Small intestine (tissue), 7 donors: ENCODE measurements at regions not wholly inside any gene's neighbourhood (a gene's known extent, or its start where the extent isn't known, plus 50 kb on each side); places are given as distances from the start of the nearest gene placed in this dataset.
"Not testable (repeated sequence)": the region's sequence is repeated elsewhere in the genome, so short reads cannot be mapped to it uniquely, and the experiment has no call there.

Experiments
- DNase-seq, 2 donors: peaks; one replicate each; pipeline versions ENCODE4 v3.0.0 to v3.0.0-alpha.2; 2013
- FAIRE-seq: peaks from 2 replicates; lab custom pipeline; 2012; peaks lifted over from hg19 to GRCh38; lab: Jason Lieb, UNC
- H3K27ac ChIP-seq, 3 donors: one replicate each; pipeline ENCODE4 v1.5.1; 2013; ENCODE audit warnings: low read length in 2 of 3, mild to moderate bottlenecking in 2 of 3, control low read depth in 1 of 3, inconsistent platforms in 1 of 3, low read depth in 1 of 3, moderate library complexity in 1 of 3
- H3K27me3 ChIP-seq, 3 donors: one replicate each; pipeline ENCODE4 v1.6.1; 2013; ENCODE audit warnings: low read length in 3 of 3, inconsistent platforms in 1 of 3; ENCODE audit not compliant: control insufficient read depth in 3 of 3, insufficient read depth in 3 of 3
- H3K36me3 ChIP-seq, 3 donors: one replicate each; pipeline ENCODE4 v1.6.1; 2013; ENCODE audit warnings: low read length in 3 of 3, inconsistent platforms in 1 of 3, low read depth in 1 of 3, mild to moderate bottlenecking in 1 of 3, moderate library complexity in 1 of 3; ENCODE audit not compliant: control insufficient read depth in 3 of 3, insufficient read depth in 2 of 3
- H3K4me1 ChIP-seq, 3 donors: one replicate each; pipeline ENCODE4 v1.6.1; 2013; ENCODE audit warnings: low read length in 2 of 3, inconsistent platforms in 1 of 3, low read depth in 1 of 3, mild to moderate bottlenecking in 1 of 3, moderate library complexity in 1 of 3; ENCODE audit not compliant: control insufficient read depth in 3 of 3, insufficient read depth in 2 of 3
- H3K4me3 ChIP-seq, 3 donors: one replicate each; pipeline ENCODE4 v1.5.1; 2013; ENCODE audit warnings: low read length in 3 of 3, control low read depth in 1 of 3, inconsistent platforms in 1 of 3, low read depth in 1 of 3, mild to moderate bottlenecking in 1 of 3, moderate library complexity in 1 of 3
- H3K9me3 ChIP-seq, 2 donors: one replicate each; pipeline ENCODE4 v1.6.1; 2013; ENCODE audit warnings: low read depth in 1 of 2, low read length in 1 of 2; ENCODE audit not compliant: control insufficient read depth in 2 of 2, insufficient read depth in 1 of 2
- WGBS, 3 donors: extraction: QIAGEN DNeasy Blood & Tissue Kit; methylation state at CpG; one replicate each; pipeline ENCODE4 v1.1.7; 2013; 5-methylcytosine and 5-hydroxymethylcytosine counted together
- donor health status: healthy with polysubstance abuse.
- donor health status: control.
- donor health status: control.
- donor health status: Bipolar disorder and iron deficiency.
- donor health status: healthy.

DNA sequence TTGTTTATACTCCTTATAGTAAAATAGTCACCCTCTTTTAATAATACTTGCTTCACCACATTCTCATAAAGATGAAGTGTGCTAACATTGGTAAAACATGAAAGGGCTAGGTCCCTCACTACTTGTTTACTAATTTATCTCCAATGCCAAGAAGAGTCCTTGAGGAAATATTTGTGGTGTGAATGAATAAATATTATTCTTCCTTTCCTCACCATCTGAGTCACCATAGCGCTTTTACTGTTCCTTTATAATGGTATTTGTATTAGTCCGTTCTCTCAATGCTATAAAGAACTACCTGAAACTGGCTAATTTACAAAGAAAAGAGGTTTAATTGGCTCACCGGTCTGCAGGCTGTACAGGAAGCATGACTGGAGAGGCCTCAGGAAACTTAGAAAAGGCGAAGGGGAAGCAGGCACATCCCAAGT is 222.8 kb upstream of the ZRANB2 start:
- DNase-seq (no peak), FAIRE-seq (no peak)
- H3K27me3 ChIP-seq: no peaks in the 10 kb centered on the region
- H3K9me3 ChIP-seq: peaks cover 0 to 2% of the 10 kb centered on the region in 2 donors
- no peak overlapping the region for H3K27ac ChIP-seq
- H3K36me3 ChIP-seq: no peaks in the 10 kb centered on the region
- H3K4me3 ChIP-seq: no peak overlapping the region
- WGBS, 3 donors: 46 to 64% (median 48%) methylated on average over 4 of the region's 4 CpGs
- no peaks in the 10 kb centered on the region for H3K4me1 ChIP-seq

DNA sequence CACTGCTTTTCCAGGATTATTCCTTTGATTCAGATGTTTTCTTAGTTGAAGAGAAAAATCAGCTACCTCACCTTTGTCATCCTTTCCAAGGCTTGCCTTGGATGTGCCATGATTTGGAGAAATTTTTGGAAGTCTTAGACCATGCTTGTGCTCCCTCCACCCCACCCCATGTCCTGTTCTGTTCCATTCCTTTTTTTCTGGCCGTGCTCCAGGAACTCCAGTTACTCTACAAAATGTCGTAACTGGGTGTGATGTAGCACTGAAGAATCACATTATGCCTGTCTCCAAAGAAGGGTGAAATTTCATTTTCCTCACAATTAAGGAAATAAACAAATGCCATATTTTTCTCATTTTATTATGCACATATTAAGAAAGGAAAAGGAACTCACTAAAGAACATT is 217.8 kb upstream of the ZRANB2 start:
- no peaks in the 10 kb centered on the region for H3K27me3 ChIP-seq
- no peak overlapping the region for H3K4me3 ChIP-seq
- DNase-seq (no peak), FAIRE-seq (no peak)
- no peaks in the 10 kb centered on the region for H3K36me3 ChIP-seq
- H3K4me1 ChIP-seq: no peaks in the 10 kb centered on the region
- no peaks in the 10 kb centered on the region for H3K9me3 ChIP-seq
- no peak overlapping the region for H3K27ac ChIP-seq
- WGBS, 3 donors: 66 to 71% (median 69%) methylated on average over 2 of the region's 2 CpGs

DNA sequence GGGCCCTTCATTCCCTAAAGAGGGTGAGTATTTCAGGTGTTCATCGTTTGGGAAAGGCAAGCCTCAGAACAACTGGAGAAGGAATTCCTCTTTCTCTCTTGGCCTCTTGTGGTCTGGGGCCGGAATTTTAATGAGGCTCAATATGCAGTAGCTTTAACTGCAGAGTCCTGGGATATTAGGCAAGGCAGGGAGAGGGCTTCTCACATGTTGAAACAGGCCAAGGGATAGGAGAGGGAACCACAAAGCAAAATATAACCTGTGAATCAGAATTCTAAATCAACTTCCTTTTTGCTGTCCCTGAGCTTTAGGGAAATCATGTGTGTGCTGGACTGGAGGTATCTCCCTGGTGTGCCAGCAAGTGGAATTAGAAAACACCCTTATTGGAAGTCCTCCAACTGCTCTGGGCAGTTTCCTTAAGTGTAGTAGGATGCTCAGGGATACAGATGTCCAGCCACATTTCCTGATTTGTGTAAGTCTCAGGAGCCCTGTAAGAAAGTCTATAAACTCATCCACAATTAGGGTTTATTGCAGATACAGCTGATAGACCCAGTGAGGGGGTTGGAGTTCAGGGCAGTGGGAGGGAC is 215.8 kb upstream of the ZRANB2 start:
- no peaks in the 10 kb centered on the region for H3K27me3 ChIP-seq
- no peaks in the 10 kb centered on the region for H3K9me3 ChIP-seq
- H3K4me3 ChIP-seq: no peak overlapping the region
- no peak overlapping the region for H3K27ac ChIP-seq
- no peak for FAIRE-seq
- H3K4me1 ChIP-seq: no peaks in the 10 kb centered on the region
- no peaks in the 10 kb centered on the region for H3K36me3 ChIP-seq
- DNase-seq: no peak
- 65 to 69% (median 67%) methylated on average over 2 of the region's 2 CpGs for WGBS, 3 donors

DNA sequence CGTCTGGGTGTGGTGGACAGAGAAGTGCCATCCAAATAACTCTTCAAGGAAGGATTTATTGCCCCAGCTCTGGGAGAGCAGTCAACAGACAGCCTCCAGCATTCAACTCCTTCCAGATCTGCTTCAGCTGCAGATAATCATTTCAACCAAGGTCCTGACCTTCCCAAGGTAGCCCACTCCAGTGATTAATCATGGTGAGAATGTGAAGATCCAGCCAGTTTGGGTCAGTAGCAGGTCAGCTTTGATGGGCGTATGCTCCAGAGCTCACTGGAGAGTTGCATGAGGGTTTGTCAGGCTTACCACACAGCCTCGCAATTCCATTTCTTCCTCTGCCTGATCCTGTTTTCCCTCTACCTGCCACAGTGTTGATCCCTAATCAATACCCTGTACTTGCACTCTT is 214.5 kb upstream of the ZRANB2 start:
- 59 to 70% (median 63%) methylated on average over 3 of the region's 3 CpGs for WGBS, 3 donors
- no peaks in the 10 kb centered on the region for H3K36me3 ChIP-seq
- H3K4me3 ChIP-seq: no peak overlapping the region
- H3K27ac ChIP-seq: no peak overlapping the region
- FAIRE-seq: no peak
- H3K27me3 ChIP-seq: no peaks in the 10 kb centered on the region
- H3K4me1 ChIP-seq: no peaks in the 10 kb centered on the region
- no peak for DNase-seq
- H3K9me3 ChIP-seq: peaks cover 0 to 4% of the 10 kb centered on the region in 2 donors

DNA sequence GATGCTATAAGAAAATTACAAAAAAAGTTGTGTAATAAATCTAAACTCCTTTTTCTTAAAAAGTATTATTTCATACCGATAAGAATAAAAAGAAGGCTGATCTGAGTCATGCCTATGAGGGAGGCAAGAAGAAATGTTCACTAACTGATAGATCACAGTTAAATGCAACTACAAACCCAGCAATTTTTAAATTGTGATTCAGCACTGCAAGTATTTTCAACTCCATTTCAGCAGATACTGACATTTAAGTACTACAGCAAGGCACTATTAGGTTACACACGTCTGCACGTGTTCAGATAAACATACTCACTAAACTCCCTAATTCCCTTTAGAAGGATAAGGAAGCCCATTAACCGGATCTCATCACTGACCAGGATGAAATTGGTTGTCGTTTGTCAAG is 213.3 kb upstream of the ZRANB2 start:
- DNase-seq (no peak), FAIRE-seq (no peak)
- Histone ChIP-seq H3K27ac (no peak overlapping the region), H3K4me1 (no peaks in the 10 kb centered on the region), H3K36me3 (no peaks in the 10 kb centered on the region), H3K9me3 (peaks cover 0 to 4% of the 10 kb centered on the region in 2 donors), H3K27me3 (no peaks in the 10 kb centered on the region), H3K4me3 (no peak overlapping the region)
- 65 to 69% (median 69%) methylated on average over 5 of the region's 5 CpGs for WGBS, 3 donors

DNA sequence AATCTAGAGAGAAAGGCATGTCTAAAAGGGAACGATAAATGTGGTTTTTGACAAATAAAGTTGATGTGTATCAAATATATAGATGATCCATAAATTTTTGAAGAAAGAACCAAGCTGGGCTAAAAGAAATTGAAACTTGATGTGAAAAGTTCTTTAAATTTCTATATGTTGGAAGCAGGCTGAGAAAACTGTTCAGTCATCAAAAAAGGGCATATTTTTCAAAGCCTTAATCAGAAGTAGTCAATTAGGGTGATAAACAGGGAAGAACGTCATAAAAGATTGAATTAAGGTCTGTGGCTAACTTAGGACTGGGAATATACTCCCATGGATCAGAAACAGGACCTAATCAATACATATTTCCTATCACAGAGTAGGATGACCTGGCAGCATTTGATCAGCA is 211.4 kb upstream of the ZRANB2 start:
- Histone ChIP-seq H3K27me3 (no peaks in the 10 kb centered on the region), H3K36me3 (no peaks in the 10 kb centered on the region), H3K4me3 (no peak overlapping the region), H3K27ac (no peak overlapping the region), H3K9me3 (peaks cover 0 to 4% of the 10 kb centered on the region in 2 donors), H3K4me1 (no peaks in the 10 kb centered on the region)
- WGBS, 3 donors: 64 to 78% (median 67%) methylated on average over 2 of the region's 2 CpGs
- DNase-seq (no peak), FAIRE-seq (no peak)

DNA sequence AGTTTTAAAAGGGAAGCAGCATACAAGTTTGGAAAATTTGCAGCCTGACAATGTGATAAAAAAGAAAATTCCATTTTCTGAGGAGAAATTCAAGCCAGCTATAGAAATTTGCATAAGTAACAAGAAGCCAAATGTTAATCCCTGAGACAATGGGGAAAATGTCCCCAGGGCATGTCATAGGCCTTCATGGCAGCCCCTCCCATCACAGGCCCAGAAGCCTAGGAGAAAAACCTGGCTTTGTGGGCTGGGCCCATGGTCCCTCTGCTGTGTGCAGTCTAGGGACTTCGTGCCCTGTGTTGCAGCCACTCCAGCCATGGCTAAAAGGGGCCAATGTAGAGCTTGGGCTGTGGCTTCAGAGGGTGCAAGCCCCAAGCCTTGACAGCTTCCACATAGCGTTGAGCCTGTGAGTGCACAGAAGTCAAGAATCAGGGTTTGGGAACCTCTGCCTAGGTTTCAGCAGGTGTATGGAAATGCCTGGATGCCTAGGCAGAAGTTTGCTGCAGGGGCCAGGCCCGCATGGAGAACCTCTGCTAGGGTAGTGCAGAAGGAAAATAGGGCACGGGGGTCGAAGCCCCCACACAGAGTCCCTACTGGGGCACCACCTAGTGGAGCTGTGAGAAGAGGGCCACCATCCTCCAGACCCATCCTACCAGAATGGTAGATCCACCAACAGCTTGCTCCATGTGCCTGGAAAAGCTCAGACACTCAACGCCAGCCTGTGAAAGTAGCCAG is 209.8 kb upstream of the ZRANB2 start:
- WGBS, 3 donors: 78 to 86% (median 82%) methylated on average over 6 of the region's 6 CpGs
- H3K9me3 ChIP-seq, H3K4me3 ChIP-seq, H3K27ac ChIP-seq, DNase-seq, H3K36me3 ChIP-seq, H3K4me1 ChIP-seq, FAIRE-seq, H3K27me3 ChIP-seq: not testable (repeated sequence)

DNA sequence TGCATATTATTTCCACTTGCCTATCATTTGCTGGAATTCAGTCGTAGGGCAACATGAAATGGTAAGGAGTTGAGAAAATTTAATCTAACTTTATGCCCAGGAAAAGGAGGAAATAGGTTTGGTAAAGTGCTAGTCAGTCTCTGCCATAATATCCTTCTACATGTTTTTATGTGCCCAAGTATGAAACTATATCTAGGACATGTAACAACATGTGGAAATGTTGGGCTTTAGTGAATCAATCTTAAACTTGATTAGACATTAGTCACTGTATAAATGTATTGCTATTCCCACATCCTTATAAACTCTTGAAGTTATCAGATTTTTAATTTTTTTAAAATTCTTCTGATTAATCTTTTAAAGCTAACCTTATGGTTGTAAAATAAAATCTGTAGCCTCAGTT is 204.7 kb upstream of the ZRANB2 start:
- H3K36me3 ChIP-seq: no peaks in the 10 kb centered on the region
- no peaks in the 10 kb centered on the region for H3K4me1 ChIP-seq
- no peak overlapping the region for H3K4me3 ChIP-seq
- DNase-seq: no peak
- H3K27ac ChIP-seq: no peak overlapping the region
- 78 to 79% (median 78%) methylated on average over 1 of the region's 1 CpG for WGBS, 3 donors
- no peaks in the 10 kb centered on the region for H3K9me3 ChIP-seq
- no peak for FAIRE-seq
- no peaks in the 10 kb centered on the region for H3K27me3 ChIP-seq

DNA sequence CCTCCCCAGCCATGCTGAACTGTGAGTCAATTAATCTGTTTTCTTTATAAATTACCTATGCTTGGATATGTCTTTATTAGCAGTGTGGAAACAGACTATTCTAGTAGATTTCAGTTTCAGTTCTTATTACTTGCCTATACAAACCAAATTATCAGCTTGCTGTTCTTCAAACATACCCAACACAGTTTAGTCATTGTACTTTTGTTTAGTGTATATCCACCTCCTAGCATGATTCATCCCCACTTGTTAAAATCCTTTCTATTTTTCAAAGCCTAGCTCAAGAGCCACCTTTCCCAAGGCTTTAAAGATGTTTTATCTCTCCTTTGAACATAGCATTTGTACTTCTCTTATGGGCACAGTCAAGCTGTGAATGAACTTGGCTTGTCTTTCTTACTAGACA is 195.6 kb upstream of the ZRANB2 start:
- no peaks in the 10 kb centered on the region for H3K27me3 ChIP-seq
- H3K4me1 ChIP-seq: no peaks in the 10 kb centered on the region
- H3K4me3 ChIP-seq: no peak overlapping the region
- FAIRE-seq (no peak), DNase-seq (no peak)
- H3K36me3 ChIP-seq: no peaks in the 10 kb centered on the region
- H3K27ac ChIP-seq: no peak overlapping the region
- no peaks in the 10 kb centered on the region for H3K9me3 ChIP-seq
